BLaER1 treated with 17β-estradiol and CSF1 and Interleukin-3, amounts not matched to agents 10 nM and 100 nM (cell line): ENCODE measurements at regions not wholly inside any gene's neighbourhood (a gene's known extent, or its start where the extent isn't known, plus 50 kb on each side); places are given as distances from the start of the nearest gene placed in this dataset.
A peak's percentile ranks its signal among the peaks of the same experiment; 100 is the strongest.

Source experiments
- H3K27ac ChIP-seq, 11 experiments: shearing (Covaris generic); formaldehyde crosslinking; 2 replicates each; pipeline ENCODE4 v1.8.1; 2022
- H3K27me3 ChIP-seq, 11 experiments: shearing (Covaris generic); formaldehyde crosslinking; 2 replicates each; pipeline ENCODE4 v1.8.1; 2022
- H3K36me3 ChIP-seq, 11 experiments: shearing (Covaris generic); formaldehyde crosslinking; 2 replicates each; pipeline ENCODE4 v1.8.1; 2022
- H3K4me1 ChIP-seq, 10 experiments: shearing (Covaris generic); formaldehyde crosslinking; 2 replicates each; pipeline ENCODE4 v1.8.1; 2022
- H3K4me2 ChIP-seq, 11 experiments: shearing (Covaris generic); formaldehyde crosslinking; 2 replicates each; pipeline ENCODE4 v1.8.1; 2022
- H3K4me3 ChIP-seq, 10 experiments: shearing (Covaris generic); formaldehyde crosslinking; 2 replicates each; pipeline ENCODE4 v1.8.1; 2022
- H3K9ac ChIP-seq, 11 experiments: shearing (Covaris generic); formaldehyde crosslinking; 2 replicates each; pipeline ENCODE4 v1.8.1; 2022
- H3K9me3 ChIP-seq, 11 experiments: shearing (Covaris generic); formaldehyde crosslinking; replicated peaks in 1 of 11; 2 replicates each; pipeline ENCODE4 v1.8.1; 2022
- H4K20me1 ChIP-seq, 11 experiments: shearing (Covaris generic); formaldehyde crosslinking; 2 replicates each; pipeline ENCODE4 v1.8.1; 2022
- Cebpa-rat ChIP-seq, 11 experiments: shearing (Covaris generic); IDR thresholded peaks; 2 replicates each; pipeline ENCODE4 v1.8.1; 2022

GRCh38 chr1:244988521-244988920, 124.2 kb upstream of the HNRNPU start:
- Histone ChIP-seq H3K9ac (no peak overlapping the region), H3K4me3 (no peak overlapping the region), H3K36me3 (peaks cover 0 to 27% (median 11%) of the 10 kb centered on the region in 11 experiments; a peak in 12 of 22 replicates), H4K20me1 (no peaks in the 10 kb centered on the region), H3K9me3 (peaks cover 5 to 14% (median 11%) of the 10 kb centered on the region in 11 experiments; a peak in 20 of 22 replicates), H3K4me1 (peaks cover 8 to 16% (median 11%) of the 10 kb centered on the region in 10 experiments; a peak in 17 of 20 replicates), H3K4me2 (no peak overlapping the region), H3K27ac (no peak overlapping the region), H3K27me3 (no peaks in the 10 kb centered on the region)
- TF ChIP-seq Cebpa-rat (IDR thresholded peaks at IDR 0.05): no peak

GRCh38 chr1:244980605-244981004, 116.3 kb upstream of the HNRNPU start:
- no peaks in the 10 kb centered on the region for H3K4me1 ChIP-seq
- no peak overlapping the region for H3K27ac ChIP-seq
- no peak overlapping the region for H3K4me3 ChIP-seq
- H3K9me3 ChIP-seq: no peaks in the 10 kb centered on the region
- H3K9ac ChIP-seq: no peak overlapping the region
- H3K36me3 ChIP-seq: peaks cover 0 to 13% (median 3%) of the 10 kb centered on the region in 11 experiments; a peak in 10 of 22 replicates
- H4K20me1 ChIP-seq: no peaks in the 10 kb centered on the region
- no peak overlapping the region for H3K4me2 ChIP-seq
- TF ChIP-seq Cebpa-rat (IDR thresholded peaks at IDR 0.05): no peak
- H3K27me3 ChIP-seq: no peaks in the 10 kb centered on the region

- Histone ChIP-seq H3K9ac (no peak overlapping the region), H3K27ac (no peak overlapping the region; a peak in 1 of 22 replicates)
Observed at GRCh38 chr1:244974550-244974949, 110.2 kb upstream of the HNRNPU start.

GRCh38 chr1:244974106-244974505, 109.8 kb upstream of the HNRNPU start:
- Histone ChIP-seq H3K27me3 (no peaks in the 10 kb centered on the region), H3K9me3 (no peaks in the 10 kb centered on the region), H3K4me3 (no peak overlapping the region), H3K4me2 (no peak overlapping the region), H4K20me1 (no peaks in the 10 kb centered on the region), H3K36me3 (peaks cover 0 to 25% (median 7%) of the 10 kb centered on the region in 11 experiments; a peak in 9 of 22 replicates), H3K27ac (no peak overlapping the region; a peak in 2 of 22 replicates), H3K9ac (no peak overlapping the region), H3K4me1 (peaks cover 6 to 20% (median 14%) of the 10 kb centered on the region in 10 experiments; a peak in 19 of 20 replicates)
- no peak for TF ChIP-seq Cebpa-rat (IDR thresholded peaks at IDR 0.05)

More at GRCh38 chr1:244974550-244974949, 110.2 kb upstream of the HNRNPU start:
- no peak overlapping the region for H3K4me3 ChIP-seq
- peaks cover 0 to 25% (median 7%) of the 10 kb centered on the region in 11 experiments; a peak in 9 of 22 replicates for H3K36me3 ChIP-seq
- H3K27me3 ChIP-seq: no peaks in the 10 kb centered on the region
- peaks cover 6 to 16% (median 10%) of the 10 kb centered on the region in 10 experiments; a peak in 18 of 20 replicates for H3K4me1 ChIP-seq
- H3K9me3 ChIP-seq: no peaks in the 10 kb centered on the region
- no peaks in the 10 kb centered on the region for H4K20me1 ChIP-seq
- 0 out of 22 replicates have a peak, but pooled peaks of 1 of the 11 experiments have one; percentile 14 for TF ChIP-seq Cebpa-rat (IDR thresholded peaks at IDR 0.05)
- no peak overlapping the region for H3K4me2 ChIP-seq

GRCh38 chr1:244971552-244972216, 107.3 kb upstream of the HNRNPU start:
- peak overlapping the region; percentile 61 to 79 (median 68) for H3K4me3 ChIP-seq
- H3K27me3 ChIP-seq: no peaks in the 10 kb centered on the region
- peak overlapping the region; percentile 94 to 100 (median 99) for H3K9ac ChIP-seq
- peak overlapping the region; percentile 97 to 100 (median 99) for H3K27ac ChIP-seq
- H3K36me3 ChIP-seq: peaks cover 0 to 23% (median 7%) of the 10 kb centered on the region in 11 experiments; a peak in 9 of 22 replicates
- H3K4me2 ChIP-seq: peak overlapping the region; percentile 62 to 94 (median 80)
- TF ChIP-seq Cebpa-rat (IDR thresholded peaks at IDR 0.05): no peak
- no peaks in the 10 kb centered on the region for H3K9me3 ChIP-seq
- H3K4me1 ChIP-seq: peaks cover 14 to 30% (median 23%) of the 10 kb centered on the region in 10 experiments
- no peaks in the 10 kb centered on the region for H4K20me1 ChIP-seq

- Histone ChIP-seq H4K20me1 (no peaks in the 10 kb centered on the region), H3K4me3 (peak overlapping the region; percentile 61 to 79 (median 68)), H3K27ac (peak overlapping the region; percentile 97 to 100 (median 99)), H3K9ac (peak overlapping the region; percentile 94 to 100 (median 99)), H3K4me1 (peaks cover 15 to 30% (median 24%) of the 10 kb centered on the region in 10 experiments), H3K4me2 (peak overlapping the region; percentile 62 to 94 (median 80)), H3K27me3 (no peaks in the 10 kb centered on the region), H3K9me3 (no peaks in the 10 kb centered on the region), H3K36me3 (peaks cover 0 to 15% (median 6%) of the 10 kb centered on the region in 11 experiments; a peak in 5 of 22 replicates)
- TF ChIP-seq Cebpa-rat (IDR thresholded peaks at IDR 0.05): no peak
Observed at GRCh38 chr1:244970744-244971551, 106.6 kb upstream of the HNRNPU start.

- Histone ChIP-seq H3K27ac (peak overlapping the region; percentile 97 to 100 (median 99)), H3K4me1 (peaks cover 20 to 36% (median 29%) of the 10 kb centered on the region in 10 experiments), H3K4me3 (peak overlapping the region; percentile 61 to 79 (median 68)), H3K27me3 (no peaks in the 10 kb centered on the region), H3K9ac (peak overlapping the region; percentile 94 to 100 (median 99)), H3K4me2 (peak overlapping the region; percentile 79 to 97 (median 92)), H3K9me3 (no peaks in the 10 kb centered on the region), H3K36me3 (peaks cover 0 to 9% (median 3%) of the 10 kb centered on the region in 11 experiments; a peak in 4 of 22 replicates), H4K20me1 (no peaks in the 10 kb centered on the region)
- TF ChIP-seq Cebpa-rat (IDR thresholded peaks at IDR 0.05): no peak
Observed at GRCh38 chr1:244970236-244970743, 105.9 kb upstream of the HNRNPU start.

GRCh38 chr1:244969355-244970235, 105.3 kb upstream of the HNRNPU start:
- Histone ChIP-seq H3K36me3 (0 out of 22 replicates have a peak, but pooled peaks cover 0 to 2% (median 0%) of the 10 kb centered on the region in 11 experiments), H3K4me3 (peak overlapping the region; percentile 61 to 79 (median 68)), H3K27me3 (no peaks in the 10 kb centered on the region), H3K9me3 (no peaks in the 10 kb centered on the region), H3K9ac (peak overlapping the region; percentile 94 to 100 (median 99)), H3K4me2 (peak overlapping the region; percentile 79 to 97 (median 92)), H3K4me1 (peaks cover 26 to 43% (median 35%) of the 10 kb centered on the region in 10 experiments), H3K27ac (peak overlapping the region; percentile 97 to 100 (median 99)), H4K20me1 (no peaks in the 10 kb centered on the region)
- TF ChIP-seq Cebpa-rat (IDR thresholded peaks at IDR 0.05): peak in 2 of 11 experiments; percentile 14 to 55; a peak in 1 of 22 replicates
